Transverse colon (tissue), 4 donors: ENCODE measurements at regions not wholly inside any gene's neighbourhood (a gene's known extent, or its start where the extent isn't known, plus 50 kb on each side); places are given as distances from the start of the nearest gene placed in this dataset.

ENCODE experiments used
- DNase-seq: peaks from one replicate; pipeline ENCODE4 v3.0.0-alpha.2; 2019
- H3K27ac ChIP-seq, 4 donors: fragments of 200-600 bp; sonication (generic); 2 replicates each; pipeline ENCODE4 v1.5.1; 2016 to 2018; ENCODE audit warnings: inconsistent platforms in 4 of 4
- H3K27me3 ChIP-seq: fragments of 200-600 bp; sonication (generic); 2 replicates; pipeline ENCODE4 v1.5.1; 2017; ENCODE audit warnings: inconsistent platforms
- H3K36me3 ChIP-seq, 4 donors: fragments of 200-600 bp; sonication (generic); 2 replicates each; pipeline ENCODE4 v1.5.1; 2017 to 2019; ENCODE audit warnings: inconsistent platforms in 4 of 4
- H3K4me1 ChIP-seq, 4 donors: fragments of 200-600 bp; sonication (generic); 2 replicates each; pipeline ENCODE4 v1.5.1; 2017 to 2020; ENCODE audit warnings: inconsistent platforms in 4 of 4
- H3K4me3 ChIP-seq, 4 donors: fragments of 200-600 bp; sonication (generic); 1 replicate in 1 of 4; 2 replicates in 3 of 4; pipeline versions ENCODE4 v1.5.1 to v1.6.1; 2017 to 2019; ENCODE audit warnings: inconsistent platforms in 4 of 4
- H3K9me3 ChIP-seq, 2 donors: fragments of 200-600 bp; sonication (generic); 2 replicates each; pipeline ENCODE4 v1.5.1; 2017 to 2019; ENCODE audit warnings: inconsistent platforms in 2 of 2
- CTCF ChIP-seq, 5 experiments: fragments of 200-600 bp in 3 of 5; fragments of 450-650 bp in 2 of 5; sonication (generic) in 3 of 5; IDR thresholded peaks; 1 replicate in 2 of 5; 2 replicates in 3 of 5; pipeline ENCODE4 v1.5.1; 2016 to 2017; ENCODE audit warnings: antibody characterized with exemption in 5 of 5, inconsistent platforms in 3 of 5, mild to moderate bottlenecking in 2 of 5, moderate library complexity in 1 of 5
- EP300 ChIP-seq: sonication (generic); formaldehyde crosslinking; IDR thresholded peaks from one replicate; pipeline ENCODE4 v1.6.1; 2017; ENCODE audit warnings: antibody characterized with exemption, low read depth
- POLR2A ChIP-seq: fragments of 450-650 bp; IDR thresholded peaks from one replicate; pipeline ENCODE4 v1.6.1; 2016; ENCODE audit warnings: antibody characterized with exemption, mild to moderate bottlenecking, moderate library complexity
- POLR2AphosphoS5 ChIP-seq, 3 donors: sonication (generic); formaldehyde crosslinking; IDR thresholded peaks; one replicate each; pipeline ENCODE4 v1.6.1; 2016; ENCODE audit warnings: antibody characterized with exemption in 3 of 3
- WGBS, 2 donors: methylation state at CpG; one replicate each; pipeline ENCODE4 v1.1.5; 2018; ENCODE audit warnings: low coverage in 1 of 2; 5-methylcytosine and 5-hydroxymethylcytosine counted together
- in situ Hi-C, 4 donors: fragments of 200-750 bp; cut with MboI; loops; one replicate each; pipeline versions ENCODE4 v1.15.0 to v1.15.1; 2017; ENCODE audit warnings: low sequenced_read_pairs in 3 of 4, low pct_ligation_motif_present in 1 of 4, low pct_unique_long_range_greater_than_20kb in 1 of 4
- intact Hi-C: fragments of 100-400 bp; cut with DNase I; formaldehyde crosslinking; loops from one replicate; pipeline ENCODE4 v1.15.1; 2023; ENCODE audit warnings: low total_unique reads

GRCh38 chr2:11941201-11942177, 195.1 kb downstream of the LPIN1 start:
- TF ChIP-seq EP300 (no peak), POLR2AphosphoS5 (IDR thresholded peaks at IDR 0.05) (no peak), CTCF (IDR thresholded peaks at IDR 0.05) (no peak)
- H3K27ac ChIP-seq, result no peak overlapping the region
- H3K9me3 ChIP-seq, result no peaks in the 10 kb centered on the region
- H3K27me3 ChIP-seq, result no peaks in the 10 kb centered on the region
- H3K4me3 ChIP-seq, result no peak overlapping the region
- H3K4me1 ChIP-seq, result no peaks in the 10 kb centered on the region
- no peak for DNase-seq
- H3K36me3 ChIP-seq, result no peaks in the 10 kb centered on the region
- intact Hi-C loops, result no loop called here
- in situ Hi-C loops, result no loop called here
- 82 to 88% methylated on average over 10 to 17 of the region's 17 CpGs for WGBS, 2 donors

GRCh38 chr2:11942178-11942569, 195.7 kb downstream of the LPIN1 start:
- no peak overlapping the region for H3K27ac ChIP-seq
- no peak overlapping the region for H3K4me3 ChIP-seq
- no peaks in the 10 kb centered on the region for H3K27me3 ChIP-seq
- DNase-seq, result no peak
- H3K9me3 ChIP-seq, result no peaks in the 10 kb centered on the region
- in situ Hi-C loops, result no loop called here
- no peaks in the 10 kb centered on the region for H3K36me3 ChIP-seq
- no peaks in the 10 kb centered on the region for H3K4me1 ChIP-seq
- intact Hi-C loops, result no loop called here
- TF ChIP-seq EP300, result no peak
- TF ChIP-seq POLR2A, result no peak
- no peak for TF ChIP-seq POLR2AphosphoS5 (IDR thresholded peaks at IDR 0.05)
- no peak for TF ChIP-seq CTCF (IDR thresholded peaks at IDR 0.05)
- WGBS, 2 donors, result 50 to 89% methylated on average over 1 to 5 of the region's 5 CpGs

DNA sequence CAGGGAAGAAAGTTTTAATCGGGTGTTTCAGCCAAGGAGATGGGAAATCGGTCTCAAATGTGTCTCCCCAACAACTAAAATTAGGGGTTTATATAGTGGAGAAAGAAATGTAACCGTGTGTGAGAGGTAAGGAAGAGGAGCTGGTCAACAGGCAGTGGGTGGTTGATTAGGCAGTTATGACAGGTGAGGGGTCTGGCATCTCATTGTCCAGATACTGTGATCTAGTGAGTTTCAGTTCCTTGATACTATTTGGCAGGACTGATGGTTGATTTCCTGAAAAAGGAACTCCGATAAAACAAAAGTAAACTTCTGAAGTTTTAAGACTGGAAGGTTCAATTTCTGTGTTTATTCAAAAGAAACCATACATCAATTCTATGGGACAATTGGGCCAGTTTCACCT, 197.9 kb downstream of the LPIN1 start:
- no peaks in the 10 kb centered on the region for H3K4me1 ChIP-seq
- no peak overlapping the region for H3K4me3 ChIP-seq
- in situ Hi-C loops, result no loop called here
- WGBS, 2 donors, result 76 to 82% methylated on average over 4 of the region's 4 CpGs
- DNase-seq, result no peak
- no peaks in the 10 kb centered on the region for H3K36me3 ChIP-seq
- no peak overlapping the region for H3K27ac ChIP-seq
- TF ChIP-seq EP300, result no peak
- intact Hi-C loops, result no loop called here
- H3K27me3 ChIP-seq, result no peaks in the 10 kb centered on the region
- no peaks in the 10 kb centered on the region for H3K9me3 ChIP-seq

DNA sequence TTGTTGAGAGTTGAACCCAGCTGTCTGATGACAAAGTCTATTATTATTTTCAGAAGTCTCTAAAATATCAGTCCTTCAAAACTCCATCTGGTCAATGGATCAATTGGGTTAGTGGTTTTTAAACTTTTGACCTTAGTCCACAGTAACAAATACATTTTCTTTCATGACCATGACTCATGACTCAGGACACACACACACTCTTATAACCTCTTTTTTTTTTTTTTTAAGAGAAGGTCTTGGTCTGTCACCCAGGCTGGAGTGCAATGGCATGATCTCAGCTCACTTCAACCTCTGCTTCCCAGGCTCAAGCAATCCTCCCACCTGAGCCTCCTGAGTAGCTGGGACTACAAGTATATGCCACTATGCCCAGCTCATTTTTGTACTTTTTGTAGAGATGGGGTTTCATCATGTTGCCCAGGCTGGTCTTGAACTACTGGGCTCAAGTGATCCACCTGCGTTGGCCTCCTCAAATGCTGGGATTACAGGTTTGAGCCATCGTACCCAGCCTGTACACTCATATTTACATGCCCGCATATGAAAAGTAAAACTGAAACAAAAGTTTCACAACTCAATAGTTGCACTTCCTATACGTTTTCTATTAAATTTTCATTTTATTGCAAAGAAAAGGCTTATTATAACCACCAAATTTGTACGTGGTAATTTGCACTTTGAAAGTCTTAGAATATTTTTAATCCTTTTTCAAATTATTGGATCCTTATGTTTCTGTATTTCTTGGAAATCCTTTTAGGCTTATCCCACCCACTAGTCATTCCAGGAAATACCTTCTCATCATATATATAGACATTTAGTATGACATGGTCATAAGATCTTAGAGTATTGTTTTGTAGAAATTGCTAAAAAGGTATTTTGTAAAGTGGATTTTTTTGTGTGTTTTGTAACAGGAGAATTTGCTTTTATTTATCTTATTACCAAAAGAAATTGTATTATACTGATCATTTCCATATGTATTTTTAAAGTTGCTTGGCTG, 199.0 kb downstream of the LPIN1 start:
- TF ChIP-seq POLR2AphosphoS5 (IDR thresholded peaks at IDR 0.05) (no peak), POLR2A (no peak), CTCF (IDR thresholded peaks at IDR 0.05) (no peak), EP300 (no peak)
- DNase-seq, result no peak

More for the DNA sequence above, 199.0 kb downstream of the LPIN1 start:
- no peaks in the 10 kb centered on the region for H3K36me3 ChIP-seq
- intact Hi-C loops, result no loop called here
- H3K4me3 ChIP-seq, result no peak overlapping the region
- in situ Hi-C loops, result no loop called here
- no peaks in the 10 kb centered on the region for H3K9me3 ChIP-seq
- no peaks in the 10 kb centered on the region for H3K4me1 ChIP-seq
- no peak overlapping the region for H3K27ac ChIP-seq
- WGBS, 2 donors, result 33 to 36% methylated on average over 5 of the region's 5 CpGs
- no peaks in the 10 kb centered on the region for H3K27me3 ChIP-seq
